Endodermal cell (in vitro differentiated cells): ENCODE measurements at regions not wholly inside any gene's neighbourhood (a gene's known extent, or its start where the extent isn't known, plus 50 kb on each side); places are given as distances from the start of the nearest gene placed in this dataset.
"Not testable (repeated sequence)": the region's sequence is repeated elsewhere in the genome, so short reads cannot be mapped to it uniquely, and the experiment has no call there.

ENCODE experiments used
- DNase-seq: peaks from one replicate; pipeline ENCODE4 v3.0.0-alpha.2; 2017
- H3K27ac ChIP-seq: 2 replicates; pipeline ENCODE4 v1.5.1; 2013; ENCODE audit warnings: mild to moderate bottlenecking, low read depth, low read length, moderate library complexity
- H3K27me3 ChIP-seq: 2 replicates; pipeline ENCODE4 v1.6.1; 2013; ENCODE audit warnings: mild to moderate bottlenecking, low read length, moderate library complexity; ENCODE audit not compliant: insufficient read depth, control insufficient read depth, poor library complexity, severe bottlenecking
- H3K36me3 ChIP-seq: 2 replicates; pipeline ENCODE4 v1.7.0; 2013; ENCODE audit warnings: mild to moderate bottlenecking, low read length, moderate library complexity; ENCODE audit not compliant: control insufficient read depth, insufficient read depth
- H3K4me1 ChIP-seq: one replicate; pipeline ENCODE4 v1.7.0; 2013; ENCODE audit warnings: low read length; ENCODE audit not compliant: control insufficient read depth, insufficient read depth
- H3K4me3 ChIP-seq: 2 replicates; pipeline ENCODE4 v1.5.1; 2013; ENCODE audit warnings: mild to moderate bottlenecking, low read length, moderate library complexity
- H3K9ac ChIP-seq: 2 replicates; pipeline ENCODE4 v1.6.1; 2013; ENCODE audit warnings: mild to moderate bottlenecking, low read length, moderate library complexity; ENCODE audit not compliant: poor library complexity, severe bottlenecking; ENCODE audit errors: extremely low read depth
- H3K9me3 ChIP-seq: 2 replicates; pipeline ENCODE4 v1.6.1; 2013; ENCODE audit warnings: mild to moderate bottlenecking, low read length, moderate library complexity; ENCODE audit not compliant: control insufficient read depth
- H3K27ac Mint-ChIP-seq: 2 replicates; pipeline ENCODE4 v1.8.0; 2020; ENCODE audit warnings: mixed read lengths
- H3K27me3 Mint-ChIP-seq: 2 replicates; pipeline ENCODE4 v1.8.0; 2021; ENCODE audit warnings: mild to moderate bottlenecking, mixed read lengths; ENCODE audit not compliant: insufficient read depth
- H3K36me3 Mint-ChIP-seq: 2 replicates; pipeline ENCODE4 v1.8.0; 2020; ENCODE audit warnings: low read depth, mixed read lengths
- H3K4me1 Mint-ChIP-seq: 2 replicates; pipeline ENCODE4 v1.8.0; 2020; ENCODE audit warnings: mixed read lengths
- H3K4me3 Mint-ChIP-seq: 2 replicates; pipeline ENCODE4 v1.8.0; 2020; ENCODE audit warnings: mild to moderate bottlenecking, moderate library complexity, mixed read lengths
- H3K9me3 Mint-ChIP-seq: 2 replicates; pipeline ENCODE4 v1.8.0; 2020; ENCODE audit warnings: mild to moderate bottlenecking, mixed read lengths
- WGBS, 2 experiments: methylation state at CpG; one replicate each; pipeline versions ENCODE4 v1.1.5 to v1.1.7; 2013; ENCODE audit warnings: missing lambda C conversion rate in 2 of 2, mixed read lengths in 1 of 2; ENCODE audit not compliant: insufficient coverage in 1 of 2, insufficient read length in 1 of 2; 5-methylcytosine and 5-hydroxymethylcytosine counted together
- TF ChIP-seq, protein P1 (sequence below): fragments of 200-600 bp; sonication (generic); conservative IDR thresholded peaks from 2 replicates; pipeline ENCODE4 v1.5.0; 2021; ENCODE audit warnings: antibody characterized with exemption, mild to moderate bottlenecking

- Histone ChIP-seq H3K9ac (no peak overlapping the region), H3K27ac (no peak overlapping the region), H3K4me3 (no peak overlapping the region), H3K27me3 (no peaks in the 10 kb centered on the region), H3K4me1 (no peaks in the 10 kb centered on the region), H3K36me3 (no peaks in the 10 kb centered on the region), H3K9me3 (no peaks in the 10 kb centered on the region)
- no peak for DNase-seq
- no peak overlapping the region for H3K4me3 Mint-ChIP-seq
- H3K36me3 Mint-ChIP-seq, result no peaks in the 10 kb centered on the region
- H3K27me3 Mint-ChIP-seq, result no peaks in the 10 kb centered on the region
- no peaks in the 10 kb centered on the region for H3K4me1 Mint-ChIP-seq
- TF ChIP-seq, protein P1, sequence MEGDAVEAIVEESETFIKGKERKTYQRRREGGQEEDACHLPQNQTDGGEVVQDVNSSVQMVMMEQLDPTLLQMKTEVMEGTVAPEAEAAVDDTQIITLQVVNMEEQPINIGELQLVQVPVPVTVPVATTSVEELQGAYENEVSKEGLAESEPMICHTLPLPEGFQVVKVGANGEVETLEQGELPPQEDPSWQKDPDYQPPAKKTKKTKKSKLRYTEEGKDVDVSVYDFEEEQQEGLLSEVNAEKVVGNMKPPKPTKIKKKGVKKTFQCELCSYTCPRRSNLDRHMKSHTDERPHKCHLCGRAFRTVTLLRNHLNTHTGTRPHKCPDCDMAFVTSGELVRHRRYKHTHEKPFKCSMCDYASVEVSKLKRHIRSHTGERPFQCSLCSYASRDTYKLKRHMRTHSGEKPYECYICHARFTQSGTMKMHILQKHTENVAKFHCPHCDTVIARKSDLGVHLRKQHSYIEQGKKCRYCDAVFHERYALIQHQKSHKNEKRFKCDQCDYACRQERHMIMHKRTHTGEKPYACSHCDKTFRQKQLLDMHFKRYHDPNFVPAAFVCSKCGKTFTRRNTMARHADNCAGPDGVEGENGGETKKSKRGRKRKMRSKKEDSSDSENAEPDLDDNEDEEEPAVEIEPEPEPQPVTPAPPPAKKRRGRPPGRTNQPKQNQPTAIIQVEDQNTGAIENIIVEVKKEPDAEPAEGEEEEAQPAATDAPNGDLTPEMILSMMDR, result no peak
- no peaks in the 10 kb centered on the region for H3K9me3 Mint-ChIP-seq
- H3K27ac Mint-ChIP-seq, result no peak overlapping the region
These were observed 238.1 kb upstream of the SEL1L start for GRCh38 chr14:81771651-81772275.

DNA sequence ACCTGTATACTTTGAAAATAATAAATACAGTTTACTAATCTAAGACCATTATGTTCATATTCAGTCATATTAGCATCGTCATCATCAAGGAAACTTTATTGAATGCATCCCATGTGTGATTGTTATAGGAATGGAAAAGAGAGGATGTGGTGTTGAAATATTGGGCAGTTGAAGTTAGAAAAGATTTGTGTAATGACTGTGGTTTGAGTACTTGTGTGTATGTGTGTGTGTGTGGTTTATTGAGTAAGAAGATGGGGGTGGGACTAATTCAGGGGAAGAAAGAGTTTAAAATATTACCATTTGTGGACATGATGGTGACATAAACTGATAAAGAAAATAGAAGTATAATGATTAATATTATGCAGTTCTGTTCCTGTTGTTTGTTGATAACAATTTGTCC, 238.7 kb upstream of the SEL1L start:
- H3K9me3 Mint-ChIP-seq, result no peaks in the 10 kb centered on the region
- no peaks in the 10 kb centered on the region for H3K36me3 ChIP-seq
- 94% methylated on average over 1 of the region's 1 CpG; no CpG with 5 or more reads in 1 of the 2 experiments for WGBS, 2 experiments
- H3K9ac ChIP-seq, result no peak overlapping the region
- no peak overlapping the region for H3K27ac ChIP-seq
- H3K4me3 ChIP-seq, result no peak overlapping the region
- TF ChIP-seq, protein P1, result no peak
- H3K27ac Mint-ChIP-seq, result no peak overlapping the region
- H3K4me3 Mint-ChIP-seq, result no peak overlapping the region
- no peaks in the 10 kb centered on the region for H3K27me3 Mint-ChIP-seq
- no peaks in the 10 kb centered on the region for H3K27me3 ChIP-seq
- no peaks in the 10 kb centered on the region for H3K36me3 Mint-ChIP-seq
- no peaks in the 10 kb centered on the region for H3K9me3 ChIP-seq
- H3K4me1 Mint-ChIP-seq, result no peaks in the 10 kb centered on the region
- no peak for DNase-seq
- no peaks in the 10 kb centered on the region for H3K4me1 ChIP-seq

- H3K9ac ChIP-seq, result no peak overlapping the region
- peaks cover 28% of the 10 kb centered on the region for H3K9me3 ChIP-seq
- H3K4me1 ChIP-seq, result no peaks in the 10 kb centered on the region
- H3K4me3 Mint-ChIP-seq, result no peak overlapping the region
- H3K27ac ChIP-seq, result no peak overlapping the region
- no peaks in the 10 kb centered on the region for H3K4me1 Mint-ChIP-seq
- no peaks in the 10 kb centered on the region for H3K36me3 Mint-ChIP-seq
- no peak for DNase-seq
- no peaks in the 10 kb centered on the region for H3K36me3 ChIP-seq
- peaks cover 23% of the 10 kb centered on the region for H3K9me3 Mint-ChIP-seq
- TF ChIP-seq, protein P1, result no peak
- no peak overlapping the region for H3K27ac Mint-ChIP-seq
- 90 to 100% methylated on average over 2 of the region's 2 CpGs for WGBS, 2 experiments
- no peaks in the 10 kb centered on the region for H3K27me3 ChIP-seq
- peaks cover 12% of the 10 kb centered on the region for H3K27me3 Mint-ChIP-seq
- H3K4me3 ChIP-seq, result no peak overlapping the region
These were observed 242.9 kb upstream of the SEL1L start for GRCh38 chr14:81776531-81776930.

DNA sequence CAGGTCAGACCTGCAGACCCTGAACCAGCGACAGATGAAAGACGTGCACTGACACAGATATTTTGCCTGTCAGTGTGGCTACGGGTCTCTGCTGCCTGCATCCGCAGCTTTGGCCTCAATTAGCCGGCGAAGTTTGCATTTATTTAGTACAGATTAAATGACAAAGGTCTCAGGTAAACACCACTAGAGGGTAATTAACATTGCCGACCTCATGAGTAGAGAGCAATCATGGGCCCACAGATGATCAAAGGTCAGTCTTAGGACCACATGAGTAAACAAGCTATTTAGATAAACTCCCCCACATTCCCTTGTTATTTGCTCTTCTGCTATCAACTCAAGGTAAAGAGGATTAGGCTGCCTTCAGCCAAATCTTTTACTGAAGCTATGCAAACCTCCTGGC, 248.1 kb upstream of the SEL1L start:
- H3K36me3 ChIP-seq, H3K4me1 ChIP-seq, H3K9ac ChIP-seq, DNase-seq, H3K27ac ChIP-seq, H3K36me3 Mint-ChIP-seq, H3K4me1 Mint-ChIP-seq, H3K27me3 ChIP-seq: not testable (repeated sequence)
- H3K9me3 Mint-ChIP-seq, result peaks cover 43% of the 10 kb centered on the region
- peak overlapping the region; percentile 21 for H3K4me3 Mint-ChIP-seq
- peaks cover 58% of the 10 kb centered on the region for H3K9me3 ChIP-seq
- H3K27ac Mint-ChIP-seq, result peak overlapping the region; percentile 75
- WGBS, 2 experiments, result 72 to 84% methylated on average over 5 to 7 of the region's 7 CpGs
- peak overlapping the region; percentile 37 for H3K4me3 ChIP-seq
- H3K27me3 Mint-ChIP-seq, result peaks cover 15% of the 10 kb centered on the region
